GM12872 (cell line): ENCODE measurements at regions not wholly inside any gene's neighbourhood (a gene's known extent, or its start where the extent isn't known, plus 50 kb on each side); places are given as distances from the start of the nearest gene placed in this dataset.

Experiments used
- CTCF ChIP-seq: IDR thresholded peaks from 3 replicates; pipeline ENCODE4 v1.5.1; 2011; ENCODE audit warnings: low read depth, mild to moderate bottlenecking, low read length, moderate library complexity; ENCODE audit not compliant: insufficient read depth

DNA sequence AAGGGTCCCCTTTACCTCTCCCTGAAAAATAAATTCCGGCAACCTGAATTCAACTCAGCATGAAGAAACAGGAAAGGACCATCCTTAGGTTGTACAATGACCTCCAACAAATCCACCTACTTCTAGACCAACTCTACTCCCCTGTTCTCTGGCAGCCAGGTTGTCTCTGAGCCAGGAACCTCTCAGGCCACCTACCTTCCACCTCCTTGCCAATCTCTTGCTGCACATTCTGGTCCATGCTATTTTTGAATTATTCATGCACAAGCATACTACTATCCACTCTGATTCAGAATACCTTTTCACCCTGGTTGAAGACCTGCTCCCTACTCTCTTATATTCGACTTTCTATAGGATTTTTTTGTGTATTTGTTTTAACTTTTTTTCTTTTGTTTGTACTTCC, 415.0 kb upstream of the ZNF507 start:
- no peak for TF ChIP-seq CTCF

- TF ChIP-seq CTCF = no peak
These were observed 407.4 kb upstream of the ZNF507 start for GRCh38 chr19:31937983-31938382.

- TF ChIP-seq CTCF = no peak
These were observed 406.7 kb upstream of the ZNF507 start for GRCh38 chr19:31938675-31939074.

GRCh38 chr19:31940396-31940795, 405.0 kb upstream of the ZNF507 start:
- TF ChIP-seq CTCF = no peak

DNA sequence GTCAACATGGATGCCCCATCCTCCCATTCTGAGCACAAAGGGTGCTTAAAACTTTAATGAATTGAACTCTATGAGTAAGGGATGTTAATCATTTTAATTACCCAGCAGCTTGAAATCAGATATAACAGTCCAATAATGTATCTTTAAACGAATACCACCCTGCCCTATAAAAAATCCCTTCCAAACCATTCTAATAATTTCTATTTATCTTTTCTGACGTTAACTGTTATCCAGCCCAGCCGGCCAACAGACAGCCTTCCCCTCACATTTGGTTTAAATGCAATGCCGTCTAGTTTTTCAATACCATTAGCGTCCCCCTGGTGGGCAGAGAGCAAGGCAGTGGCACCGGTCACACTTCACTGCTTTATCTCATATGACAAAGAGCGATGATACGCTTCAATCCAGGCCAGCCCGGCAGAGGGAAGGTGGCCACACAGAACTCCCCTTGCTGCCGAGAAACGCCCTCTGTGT, 402.2 kb upstream of the ZNF507 start:
- TF ChIP-seq CTCF = no peak

DNA sequence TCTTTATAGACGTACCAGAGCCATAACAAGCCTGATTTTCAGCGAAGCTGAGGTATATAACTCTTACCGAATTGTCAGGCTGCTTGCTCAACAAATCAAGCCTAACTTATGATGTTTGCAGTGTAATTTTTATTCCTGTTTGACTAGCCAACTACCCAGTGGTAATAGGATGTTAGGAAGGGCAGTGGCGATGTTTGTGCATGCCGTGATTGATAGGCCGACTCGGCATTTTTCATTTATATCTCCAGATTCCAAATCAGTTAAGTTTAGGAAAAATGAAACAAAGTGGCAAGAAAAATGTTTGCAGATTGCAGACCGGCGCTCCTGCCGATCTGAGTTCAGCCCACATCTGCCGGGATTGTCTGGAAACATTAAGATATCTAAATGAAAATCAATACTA, 401.6 kb upstream of the ZNF507 start:
- no peak for TF ChIP-seq CTCF

- no peak for TF ChIP-seq CTCF
These were observed 401.1 kb upstream of the ZNF507 start for GRCh38 chr19:31944326-31944725.

- no peak for TF ChIP-seq CTCF
These were observed 398.9 kb upstream of the ZNF507 start for GRCh38 chr19:31946491-31946890.
